ENCODE measurements at regions not wholly inside any gene's neighbourhood (a gene's known extent, or its start where the extent isn't known, plus 50 kb on each side); places are given as distances from the start of the nearest gene placed in this dataset.

DNA sequence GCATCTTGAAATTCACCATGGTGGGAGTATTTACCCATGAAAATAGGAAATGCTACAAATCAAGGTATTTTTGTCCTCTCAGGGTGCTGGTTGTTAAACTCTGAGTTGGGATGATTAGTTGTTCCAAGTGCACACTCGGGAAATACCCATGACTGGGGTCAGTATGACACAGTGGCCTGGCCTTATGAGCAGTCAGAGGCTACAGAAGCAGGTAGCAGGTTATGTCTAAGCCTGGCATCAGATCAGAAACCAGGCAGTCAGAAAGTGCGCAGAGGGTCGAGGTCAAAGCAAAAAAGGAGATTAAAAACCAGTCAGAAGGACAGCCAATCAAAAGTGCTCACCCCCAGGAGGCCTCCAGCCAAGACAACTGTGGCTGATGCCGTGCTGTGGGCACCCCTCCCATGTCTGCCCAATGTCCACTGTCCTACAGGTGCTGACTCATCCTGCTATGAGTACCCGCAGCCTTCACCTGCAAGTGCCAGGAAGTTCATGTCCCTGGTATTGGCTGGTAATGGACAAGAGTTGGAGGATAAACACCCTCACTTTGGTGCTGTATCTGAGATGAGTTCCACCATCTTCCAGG lies 117.4 kb upstream of the SLC24A3 start:
- Histone ChIP-seq H3K9me3 (no peaks in the 10 kb centered on the region), H3K4me1 (no peaks in the 10 kb centered on the region), H3K27ac (no peak overlapping the region), H3K4me3 (no peak overlapping the region), H3K36me3 (no peaks in the 10 kb centered on the region), H3K27me3 (no peaks in the 10 kb centered on the region)
- intact Hi-C loops (cut with DNase I; ENCODE audit: low total_unique reads) = no loop called here
- TF ChIP-seq POLR2AphosphoS5 (IDR thresholded peaks at IDR 0.05) (no peak), POLR2A (IDR thresholded peaks at IDR 0.05) (no peak)
- TF ChIP-seq, protein P1, sequence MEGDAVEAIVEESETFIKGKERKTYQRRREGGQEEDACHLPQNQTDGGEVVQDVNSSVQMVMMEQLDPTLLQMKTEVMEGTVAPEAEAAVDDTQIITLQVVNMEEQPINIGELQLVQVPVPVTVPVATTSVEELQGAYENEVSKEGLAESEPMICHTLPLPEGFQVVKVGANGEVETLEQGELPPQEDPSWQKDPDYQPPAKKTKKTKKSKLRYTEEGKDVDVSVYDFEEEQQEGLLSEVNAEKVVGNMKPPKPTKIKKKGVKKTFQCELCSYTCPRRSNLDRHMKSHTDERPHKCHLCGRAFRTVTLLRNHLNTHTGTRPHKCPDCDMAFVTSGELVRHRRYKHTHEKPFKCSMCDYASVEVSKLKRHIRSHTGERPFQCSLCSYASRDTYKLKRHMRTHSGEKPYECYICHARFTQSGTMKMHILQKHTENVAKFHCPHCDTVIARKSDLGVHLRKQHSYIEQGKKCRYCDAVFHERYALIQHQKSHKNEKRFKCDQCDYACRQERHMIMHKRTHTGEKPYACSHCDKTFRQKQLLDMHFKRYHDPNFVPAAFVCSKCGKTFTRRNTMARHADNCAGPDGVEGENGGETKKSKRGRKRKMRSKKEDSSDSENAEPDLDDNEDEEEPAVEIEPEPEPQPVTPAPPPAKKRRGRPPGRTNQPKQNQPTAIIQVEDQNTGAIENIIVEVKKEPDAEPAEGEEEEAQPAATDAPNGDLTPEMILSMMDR (IDR thresholded peaks at IDR 0.05) = no peak
- no peak for DNase-seq (ENCODE audit: low spot score in 2 of 2)

DNA sequence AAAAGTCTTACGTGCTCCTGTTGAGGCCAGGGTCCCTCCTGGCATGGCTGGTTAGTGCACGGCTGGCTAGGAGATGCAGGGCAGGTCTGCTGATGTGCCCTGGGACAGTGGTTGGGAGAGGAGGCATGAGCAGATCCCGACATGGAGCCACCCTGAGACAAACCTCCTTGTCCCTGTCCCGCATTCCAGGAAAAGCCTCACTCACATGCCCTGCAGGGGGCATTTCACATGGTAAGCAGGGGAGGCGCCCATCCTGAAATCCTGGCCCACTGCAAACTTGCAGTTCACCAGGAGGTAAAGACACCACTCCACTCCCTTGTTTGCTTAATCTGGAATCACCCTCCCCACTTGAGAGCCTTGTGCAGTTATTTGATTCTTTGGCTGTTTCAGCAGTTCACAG lies 116.7 kb upstream of the SLC24A3 start:
- TF ChIP-seq POLR2AphosphoS5 (IDR thresholded peaks at IDR 0.05) (no peak), POLR2A (IDR thresholded peaks at IDR 0.05) (no peak)
- TF ChIP-seq, protein P1 (IDR thresholded peaks at IDR 0.05) = no peak
- Histone ChIP-seq H3K36me3 (no peaks in the 10 kb centered on the region), H3K27me3 (no peaks in the 10 kb centered on the region), H3K27ac (no peak overlapping the region), H3K4me3 (no peak overlapping the region), H3K9me3 (no peaks in the 10 kb centered on the region), H3K4me1 (no peaks in the 10 kb centered on the region)
- DNase-seq (ENCODE audit: low spot score in 2 of 2) = no peak
- intact Hi-C loops (cut with DNase I; ENCODE audit: low total_unique reads) = no loop called here

DNA sequence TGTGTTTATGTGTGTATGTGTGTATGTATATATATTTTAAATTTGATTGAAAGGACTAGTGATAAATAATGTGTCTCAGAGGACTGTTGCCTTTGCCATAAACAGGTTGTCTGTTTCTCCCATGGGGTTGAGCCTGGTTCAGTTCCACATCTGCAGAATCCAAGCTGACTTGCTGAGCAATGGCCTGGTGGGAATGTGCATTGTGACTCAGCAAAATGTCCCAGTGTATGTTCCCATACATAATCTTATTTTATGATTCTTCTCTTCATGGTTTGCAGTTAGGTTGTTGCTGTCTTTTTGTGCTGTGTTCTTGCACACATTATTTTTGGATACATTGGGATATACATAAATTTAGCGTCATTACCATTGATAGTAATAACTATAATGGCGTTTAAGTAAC lies 115.6 kb upstream of the SLC24A3 start:
- H3K36me3 ChIP-seq = no peaks in the 10 kb centered on the region
- no peak overlapping the region for H3K4me3 ChIP-seq
- H3K27ac ChIP-seq = no peak overlapping the region
- intact Hi-C loops (cut with DNase I; ENCODE audit: low total_unique reads) = no loop called here
- no peaks in the 10 kb centered on the region for H3K9me3 ChIP-seq
- H3K4me1 ChIP-seq = no peaks in the 10 kb centered on the region
- TF ChIP-seq POLR2A (IDR thresholded peaks at IDR 0.05) (no peak), POLR2AphosphoS5 (IDR thresholded peaks at IDR 0.05) (no peak)
- TF ChIP-seq, protein P1 (IDR thresholded peaks at IDR 0.05) = no peak
- DNase-seq (ENCODE audit: low spot score in 2 of 2) = no peak
- no peaks in the 10 kb centered on the region for H3K27me3 ChIP-seq

DNA sequence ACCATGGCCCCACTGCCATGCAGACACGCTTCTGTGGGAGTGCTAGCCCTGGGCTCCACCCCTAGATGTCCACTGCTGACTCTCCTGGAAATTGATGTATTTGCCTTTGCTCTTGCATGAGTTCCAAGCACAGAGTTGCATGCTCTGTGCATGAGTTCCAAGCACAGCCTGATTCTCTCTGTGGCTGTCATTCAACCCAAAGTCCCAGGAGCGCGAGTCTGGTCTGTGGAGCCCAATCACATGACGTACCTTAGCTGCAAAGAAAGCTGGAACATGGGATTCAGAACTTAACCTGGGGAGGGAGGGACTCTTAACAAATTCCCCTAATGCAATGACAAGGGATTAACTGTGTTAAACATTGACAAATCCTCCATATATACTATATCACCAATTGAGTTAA lies 114.3 kb upstream of the SLC24A3 start:
- no peaks in the 10 kb centered on the region for H3K27me3 ChIP-seq
- H3K9me3 ChIP-seq = no peaks in the 10 kb centered on the region
- H3K27ac ChIP-seq = no peak overlapping the region
- TF ChIP-seq POLR2AphosphoS5 (IDR thresholded peaks at IDR 0.05) (no peak), POLR2A (IDR thresholded peaks at IDR 0.05) (no peak)
- TF ChIP-seq, protein P1 (IDR thresholded peaks at IDR 0.05) = no peak
- intact Hi-C loops (cut with DNase I; ENCODE audit: low total_unique reads) = no loop called here
- no peaks in the 10 kb centered on the region for H3K4me1 ChIP-seq
- no peaks in the 10 kb centered on the region for H3K36me3 ChIP-seq
- no peak overlapping the region for H3K4me3 ChIP-seq
- DNase-seq (ENCODE audit: low spot score in 2 of 2) = no peak

DNA sequence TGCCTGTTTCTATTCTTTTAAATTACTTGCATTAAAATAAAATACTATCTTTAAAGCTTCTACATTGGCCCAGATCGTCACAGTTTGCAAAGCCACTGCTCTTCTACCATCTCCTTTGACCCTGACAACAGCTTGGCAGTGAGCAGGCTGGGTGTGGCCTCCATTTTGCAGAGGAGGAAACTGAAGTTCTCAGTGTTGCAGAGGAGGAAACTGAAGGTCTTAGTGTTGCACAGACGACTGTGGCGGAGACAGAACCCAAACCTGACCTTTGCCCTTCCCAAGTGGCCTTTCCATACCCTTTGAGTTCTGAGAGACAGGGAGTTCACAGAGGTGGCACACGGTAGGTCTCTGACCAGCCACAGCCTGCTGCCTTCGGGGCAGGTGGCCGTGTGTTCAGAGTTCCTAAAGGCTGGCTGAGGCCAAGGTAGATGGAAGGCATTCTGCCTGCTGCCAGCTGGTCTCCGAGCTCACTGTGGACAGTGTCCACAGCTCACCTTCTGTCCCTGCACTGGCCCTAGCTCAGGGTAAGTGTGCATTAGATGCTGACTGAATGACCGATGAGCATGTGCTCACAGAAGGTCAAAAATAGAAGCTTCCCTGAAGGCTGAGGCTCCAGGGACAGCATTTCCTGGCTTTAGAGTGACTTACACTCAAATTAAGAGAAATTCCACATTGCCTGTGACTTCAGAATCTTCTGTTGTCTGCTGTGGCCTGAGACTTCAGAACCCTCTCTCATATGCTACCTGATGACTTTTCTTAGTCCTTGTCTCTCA lies 113.5 kb upstream of the SLC24A3 start:
- Histone ChIP-seq H3K4me1 (no peaks in the 10 kb centered on the region), H3K27me3 (no peaks in the 10 kb centered on the region), H3K27ac (no peak overlapping the region), H3K4me3 (no peak overlapping the region), H3K9me3 (no peaks in the 10 kb centered on the region), H3K36me3 (no peaks in the 10 kb centered on the region)
- DNase-seq (ENCODE audit: low spot score in 2 of 2) = no peak
- intact Hi-C loops (cut with DNase I; ENCODE audit: low total_unique reads) = no loop called here
- TF ChIP-seq POLR2AphosphoS5 (IDR thresholded peaks at IDR 0.05) (no peak), POLR2A (IDR thresholded peaks at IDR 0.05) (no peak)
- TF ChIP-seq, protein P1 (IDR thresholded peaks at IDR 0.05) = no peak

Measured in breast epithelium (tissue), 4 donors.